ENCODE measurements at regions not wholly inside any gene's neighbourhood (a gene's known extent, or its start where the extent isn't known, plus 50 kb on each side); places are given as distances from the start of the nearest gene placed in this dataset.

DNA sequence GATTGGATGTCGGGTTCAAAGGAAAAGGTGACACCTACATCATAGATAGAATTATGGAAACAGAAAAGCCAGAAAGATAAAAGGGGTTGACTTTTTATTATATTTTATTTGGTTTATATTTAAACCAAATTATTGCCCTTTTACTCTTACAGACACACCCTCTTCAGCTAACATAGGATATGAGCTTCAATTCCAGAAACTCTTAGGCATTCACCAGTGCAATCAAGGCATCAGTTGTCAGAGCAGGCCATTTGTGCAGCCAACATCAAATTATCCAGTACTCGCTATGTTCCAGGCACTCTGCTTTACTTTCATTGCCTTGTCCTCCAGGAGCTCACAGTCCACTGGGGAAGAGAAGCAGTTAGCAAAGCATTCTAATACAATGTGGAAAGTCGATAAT, 347.5 kb downstream of the TFEC start:
- no peak for TF ChIP-seq CTCF (conservative IDR thresholded peaks at IDR 0.05)
- TF ChIP-seq EZH2 (IDR thresholded peaks at IDR 0.05; ENCODE audit: low read depth), result no peak

Measured in PC-9 (cell line).